PC-9 (cell line): ENCODE measurements at regions not wholly inside any gene's neighbourhood (a gene's known extent, or its start where the extent isn't known, plus 50 kb on each side); places are given as distances from the start of the nearest gene placed in this dataset.

Experiments used
- CTCF ChIP-seq: fragments of 200-600 bp; sonication (generic); conservative IDR thresholded peaks from 2 replicates; pipeline ENCODE4 v1.6.1; 2017; ENCODE audit warnings: mixed run types, antibody characterized with exemption, mild to moderate bottlenecking, moderate library complexity
- EZH2 ChIP-seq: fragments of 200-600 bp; sonication (generic); IDR thresholded peaks from 2 replicates; pipeline ENCODE4 v1.8.0; 2017; ENCODE audit warnings: antibody characterized with exemption, low read depth

GRCh38 chr2:81194176-81194575 is 889.6 kb upstream of the LRRTM1 start:
- no peak for TF ChIP-seq CTCF
- no peak for TF ChIP-seq EZH2
